ENCODE measurements at regions not wholly inside any gene's neighbourhood (a gene's known extent, or its start where the extent isn't known, plus 50 kb on each side); places are given as distances from the start of the nearest gene placed in this dataset.

DNA sequence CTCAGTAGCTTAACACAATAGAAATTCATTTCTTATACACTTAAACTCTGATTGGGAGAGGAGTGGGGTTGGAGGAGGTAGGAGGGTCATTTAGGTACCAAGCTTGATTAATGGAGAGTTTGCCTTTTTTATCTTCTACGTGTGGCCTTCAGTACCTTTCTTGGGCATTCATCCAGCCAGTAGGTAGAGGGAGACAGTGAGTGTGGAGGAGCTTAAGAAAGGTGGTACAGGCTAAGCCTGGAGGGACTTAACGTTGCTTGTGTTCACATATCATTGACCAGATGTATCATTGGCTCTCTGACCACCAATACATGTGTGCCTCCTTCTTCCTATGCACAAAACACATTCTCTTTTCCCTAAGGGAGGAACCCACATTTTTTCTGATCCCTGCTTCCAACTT, 232.9 kb upstream of the CRY1 start:
- TF ChIP-seq, protein P1, sequence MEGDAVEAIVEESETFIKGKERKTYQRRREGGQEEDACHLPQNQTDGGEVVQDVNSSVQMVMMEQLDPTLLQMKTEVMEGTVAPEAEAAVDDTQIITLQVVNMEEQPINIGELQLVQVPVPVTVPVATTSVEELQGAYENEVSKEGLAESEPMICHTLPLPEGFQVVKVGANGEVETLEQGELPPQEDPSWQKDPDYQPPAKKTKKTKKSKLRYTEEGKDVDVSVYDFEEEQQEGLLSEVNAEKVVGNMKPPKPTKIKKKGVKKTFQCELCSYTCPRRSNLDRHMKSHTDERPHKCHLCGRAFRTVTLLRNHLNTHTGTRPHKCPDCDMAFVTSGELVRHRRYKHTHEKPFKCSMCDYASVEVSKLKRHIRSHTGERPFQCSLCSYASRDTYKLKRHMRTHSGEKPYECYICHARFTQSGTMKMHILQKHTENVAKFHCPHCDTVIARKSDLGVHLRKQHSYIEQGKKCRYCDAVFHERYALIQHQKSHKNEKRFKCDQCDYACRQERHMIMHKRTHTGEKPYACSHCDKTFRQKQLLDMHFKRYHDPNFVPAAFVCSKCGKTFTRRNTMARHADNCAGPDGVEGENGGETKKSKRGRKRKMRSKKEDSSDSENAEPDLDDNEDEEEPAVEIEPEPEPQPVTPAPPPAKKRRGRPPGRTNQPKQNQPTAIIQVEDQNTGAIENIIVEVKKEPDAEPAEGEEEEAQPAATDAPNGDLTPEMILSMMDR (IDR thresholded peaks at IDR 0.05; ENCODE audit: insufficient read depth, low read length), result no peak
- TF ChIP-seq, protein P2, sequence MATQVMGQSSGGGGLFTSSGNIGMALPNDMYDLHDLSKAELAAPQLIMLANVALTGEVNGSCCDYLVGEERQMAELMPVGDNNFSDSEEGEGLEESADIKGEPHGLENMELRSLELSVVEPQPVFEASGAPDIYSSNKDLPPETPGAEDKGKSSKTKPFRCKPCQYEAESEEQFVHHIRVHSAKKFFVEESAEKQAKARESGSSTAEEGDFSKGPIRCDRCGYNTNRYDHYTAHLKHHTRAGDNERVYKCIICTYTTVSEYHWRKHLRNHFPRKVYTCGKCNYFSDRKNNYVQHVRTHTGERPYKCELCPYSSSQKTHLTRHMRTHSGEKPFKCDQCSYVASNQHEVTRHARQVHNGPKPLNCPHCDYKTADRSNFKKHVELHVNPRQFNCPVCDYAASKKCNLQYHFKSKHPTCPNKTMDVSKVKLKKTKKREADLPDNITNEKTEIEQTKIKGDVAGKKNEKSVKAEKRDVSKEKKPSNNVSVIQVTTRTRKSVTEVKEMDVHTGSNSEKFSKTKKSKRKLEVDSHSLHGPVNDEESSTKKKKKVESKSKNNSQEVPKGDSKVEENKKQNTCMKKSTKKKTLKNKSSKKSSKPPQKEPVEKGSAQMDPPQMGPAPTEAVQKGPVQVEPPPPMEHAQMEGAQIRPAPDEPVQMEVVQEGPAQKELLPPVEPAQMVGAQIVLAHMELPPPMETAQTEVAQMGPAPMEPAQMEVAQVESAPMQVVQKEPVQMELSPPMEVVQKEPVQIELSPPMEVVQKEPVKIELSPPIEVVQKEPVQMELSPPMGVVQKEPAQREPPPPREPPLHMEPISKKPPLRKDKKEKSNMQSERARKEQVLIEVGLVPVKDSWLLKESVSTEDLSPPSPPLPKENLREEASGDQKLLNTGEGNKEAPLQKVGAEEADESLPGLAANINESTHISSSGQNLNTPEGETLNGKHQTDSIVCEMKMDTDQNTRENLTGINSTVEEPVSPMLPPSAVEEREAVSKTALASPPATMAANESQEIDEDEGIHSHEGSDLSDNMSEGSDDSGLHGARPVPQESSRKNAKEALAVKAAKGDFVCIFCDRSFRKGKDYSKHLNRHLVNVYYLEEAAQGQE (IDR thresholded peaks at IDR 0.05; ENCODE audit: insufficient replicate concordance, low read depth), result no peak
- TF ChIP-seq POLR2AphosphoS5 (IDR thresholded peaks at IDR 0.05; ENCODE audit: low read depth) (no peak), SPI1 (IDR thresholded peaks at IDR 0.05; ENCODE audit: borderline replicate concordance, low read depth) (no peak), GABPA (IDR thresholded peaks at IDR 0.05; ENCODE audit: low read depth) (no peak)

Data from HL-60 (cell line).